SK-N-SH (cell line): ENCODE measurements at regions not wholly inside any gene's neighbourhood (a gene's known extent, or its start where the extent isn't known, plus 50 kb on each side); places are given as distances from the start of the nearest gene placed in this dataset.

ENCODE experiments used
- CTCF ChIA-PET: fragments of 300-600, 350-600 bp; formaldehyde crosslinking; extraction: SDS; loops from one replicate; lab custom pipeline; 2021; lab: Yijun Ruan, JAX
- POLR2A ChIA-PET: fragments of 350-600 bp; sonication (Branson Sonifier 250); formaldehyde crosslinking; extraction: SDS; loops from one replicate; lab custom pipeline; 2020; ENCODE audit warnings: antibody characterized with exemption, inconsistent platforms; lab: Yijun Ruan, JAX
- DNase-seq: peaks from one replicate; pipeline ENCODE4 v3.0.0; 2012
- H2AFZ ChIP-seq: fragments of 200-600 bp; sonication (generic); 2 replicates; pipeline ENCODE4 v1.8.1; 2016; ENCODE audit warnings: antibody characterized with exemption, mild to moderate bottlenecking, low read depth
- H3F3A ChIP-seq: fragments of 200-600 bp; sonication (generic); replicated peaks from 2 replicates; pipeline ENCODE3; 2016; ENCODE audit warnings: antibody characterized with exemption, mild to moderate bottlenecking; ENCODE audit not compliant: insufficient read depth
- H3K27ac ChIP-seq, 2 experiments: fragments of 200-500 bp in 1 of 2; fragments of 200-600 bp in 1 of 2; sonication (Bioruptor generic) in 1 of 2; sonication (generic), shearing (Covaris generic) in 1 of 2; 2 replicates each; pipeline versions ENCODE4 v1.5.1 to v1.6.1; 2014 to 2016; ENCODE audit warnings: low read depth in 2 of 2, inconsistent platforms in 1 of 2, low read length in 1 of 2, mild to moderate bottlenecking in 1 of 2, mixed read lengths in 1 of 2
- H3K27me3 ChIP-seq: fragments of 200-600 bp; sonication (generic), shearing (Covaris generic); 2 replicates; pipeline ENCODE4 v1.6.1; 2016; ENCODE audit warnings: mixed run types; ENCODE audit not compliant: insufficient read depth
- H3K36me3 ChIP-seq, 2 experiments: fragments of 200-500 bp in 1 of 2; fragments of 200-600 bp in 1 of 2; sonication (Bioruptor generic) in 1 of 2; sonication (generic) in 1 of 2; replicated peaks in 1 of 2; 2 replicates each; pipeline versions ENCODE3 to v1.5.1; 2014 to 2016; ENCODE audit warnings: low read length in 1 of 2, mild to moderate bottlenecking in 1 of 2; ENCODE audit not compliant: insufficient read depth in 2 of 2, control insufficient read depth in 1 of 2
- H3K4me1 ChIP-seq, 2 experiments: fragments of 200-500 bp in 1 of 2; fragments of 200-600 bp in 1 of 2; sonication (Bioruptor generic) in 1 of 2; sonication (generic), shearing (Covaris generic) in 1 of 2; 2 replicates each; pipeline versions ENCODE4 v1.5.1 to v1.6.1; 2014 to 2016; ENCODE audit warnings: low read depth in 1 of 2, low read length in 1 of 2, mixed run types in 1 of 2; ENCODE audit not compliant: insufficient read depth in 2 of 2, control insufficient read depth in 1 of 2
- H3K4me2 ChIP-seq: fragments of 200-600 bp; sonication (generic), shearing (Covaris generic); 2 replicates; pipeline ENCODE4 v1.6.1; 2017; ENCODE audit warnings: mixed run types
- H3K4me3 ChIP-seq, 2 experiments: fragments of 200-500 bp in 1 of 2; fragments of 200-600 bp in 1 of 2; sonication (Bioruptor generic) in 1 of 2; sonication (generic), shearing (Covaris generic) in 1 of 2; 2 replicates each; pipeline versions ENCODE4 v1.5.1 to v1.8.1; 2014 to 2016; ENCODE audit warnings: low read depth in 2 of 2, inconsistent platforms in 1 of 2, low read length in 1 of 2, mild to moderate bottlenecking in 1 of 2, mixed read lengths in 1 of 2, moderate library complexity in 1 of 2
- H3K79me2 ChIP-seq: fragments of 200-600 bp; sonication (generic); 2 replicates; pipeline ENCODE4 v1.8.1; 2017; ENCODE audit warnings: mild to moderate bottlenecking; ENCODE audit not compliant: insufficient read depth
- H3K9ac ChIP-seq: fragments of 200-600 bp; sonication (generic); 2 replicates; pipeline ENCODE4 v1.6.1; 2017; ENCODE audit warnings: mixed run types
- H3K9me2 ChIP-seq: fragments of 200-600 bp; sonication (generic); 2 replicates; pipeline ENCODE4 v1.6.1; 2017; ENCODE audit warnings: mixed run types
- H3K9me3 ChIP-seq: fragments of 200-600 bp; sonication (generic); 2 replicates; pipeline ENCODE4 v1.6.1; 2017; ENCODE audit warnings: mixed run types, mild to moderate bottlenecking, moderate library complexity
- H4K20me1 ChIP-seq: fragments of 200-600 bp; sonication (generic); 2 replicates; pipeline ENCODE4 v1.6.1; 2017; ENCODE audit warnings: mild to moderate bottlenecking, mixed run types; ENCODE audit not compliant: insufficient read depth
- CHD2 ChIP-seq: fragments of 150-350 bp; IDR thresholded peaks from 2 replicates; pipeline ENCODE4 v1.6.1; 2018; ENCODE audit warnings: low read length; ENCODE audit not compliant: partially characterized antibody
- EP300 ChIP-seq, 2 experiments: IDR thresholded peaks; 2 replicates each; pipeline versions ENCODE4 v1.4.0 to v1.6.1; 2012; ENCODE audit warnings: borderline replicate concordance in 1 of 2, low read depth in 1 of 2, low read length in 1 of 2
- FOSL2 ChIP-seq: IDR thresholded peaks from 2 replicates; pipeline ENCODE4 v1.4.0; 2012; ENCODE audit warnings: low read depth, mild to moderate bottlenecking, moderate library complexity, borderline replicate concordance
- GABPA ChIP-seq: IDR thresholded peaks from 2 replicates; pipeline ENCODE4 v1.4.0; 2012; ENCODE audit warnings: low read depth, mild to moderate bottlenecking
- GATA2 ChIP-seq: sonication (generic); formaldehyde crosslinking; IDR thresholded peaks from 2 replicates; pipeline ENCODE4 v1.5.0; 2020; ENCODE audit warnings: mild to moderate bottlenecking, missing genetic modification reagents
- JUND ChIP-seq: IDR thresholded peaks from 2 replicates; pipeline ENCODE4 v1.4.0; 2012
- MEF2A ChIP-seq: IDR thresholded peaks from 2 replicates; pipeline ENCODE4 v1.4.0; 2012; ENCODE audit warnings: low read depth, borderline replicate concordance
- POLR2AphosphoS5 ChIP-seq: IDR thresholded peaks from 2 replicates; pipeline ENCODE4 v1.6.1; 2012; ENCODE audit warnings: low read depth, low read length
- RAD21 ChIP-seq: IDR thresholded peaks from 2 replicates; pipeline ENCODE4 v1.6.1; 2012; ENCODE audit warnings: mild to moderate bottlenecking, low read length
- RFX5 ChIP-seq: IDR thresholded peaks from 2 replicates; pipeline ENCODE4 v1.6.1; 2012; ENCODE audit warnings: mild to moderate bottlenecking, improper control_type of control experiment, low read length
- SIN3A ChIP-seq: IDR thresholded peaks from 2 replicates; pipeline ENCODE4 v1.6.1; 2012; ENCODE audit warnings: low read depth, mild to moderate bottlenecking, low read length, moderate library complexity, borderline replicate concordance
- TAF1 ChIP-seq: IDR thresholded peaks from 2 replicates; pipeline ENCODE4 v1.6.1; 2012; ENCODE audit warnings: low read depth, mild to moderate bottlenecking, low read length, moderate library complexity, borderline replicate concordance
- TCF12 ChIP-seq: IDR thresholded peaks from 2 replicates; pipeline ENCODE4 v1.4.0; 2012
- YY1 ChIP-seq: IDR thresholded peaks from 2 replicates; pipeline ENCODE4 v1.4.0; 2012; ENCODE audit warnings: low read depth, mild to moderate bottlenecking
- WGBS: methylation state at CpG from one replicate; pipeline ENCODE4 v1.1.6; 2017; ENCODE audit warnings: low lambda C conversion rate; 5-methylcytosine and 5-hydroxymethylcytosine counted together
- TF ChIP-seq, protein P1 (sequence below): fragments of 150-350 bp; IDR thresholded peaks from 2 replicates; pipeline ENCODE4 v1.6.1; 2017; ENCODE audit warnings: antibody characterized with exemption, low read length, low read depth, borderline replicate concordance
- TF ChIP-seq, protein P2 (sequence below): fragments of 150-350 bp; IDR thresholded peaks from 2 replicates; pipeline ENCODE4 v1.6.1; 2016; ENCODE audit warnings: mild to moderate bottlenecking, low read depth, low read length
- TF ChIP-seq, protein P3 (sequence below): IDR thresholded peaks from 2 replicates; pipeline ENCODE4 v1.6.1; 2012; ENCODE audit warnings: mild to moderate bottlenecking, low read depth, low read length, moderate library complexity

DNA sequence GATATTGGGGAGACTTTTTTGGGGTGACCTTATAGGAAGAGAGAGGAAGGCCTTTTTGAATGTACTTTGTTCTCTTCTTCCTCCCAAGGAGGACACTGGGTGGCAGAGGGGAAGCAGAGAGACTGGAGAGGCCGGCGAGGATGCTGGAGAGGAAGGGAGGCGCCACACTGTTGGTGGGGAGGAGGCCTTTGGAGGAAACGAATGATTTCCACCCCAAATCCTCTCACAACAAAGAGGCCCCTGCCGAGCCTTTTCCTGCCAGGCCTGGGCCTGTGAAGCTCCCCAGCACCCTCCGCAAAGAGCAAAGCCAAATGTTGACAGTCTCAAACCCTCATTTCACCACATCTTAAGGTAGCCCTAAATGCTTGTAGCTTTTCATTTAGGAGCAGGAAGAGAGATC is 59.0 kb upstream of the UPP2 start:
- no peak overlapping the region for H3K9ac ChIP-seq
- ChIA-PET POLR2A (no interaction called here), CTCF (interaction anchor here (1.6 to 2.3 kb wide), 3 partner anchors 8 to 702 kb away, joined by 7 to 9 read pairs (median 8); no protein-coding TSS in a partner anchor)
- no peaks in the 10 kb centered on the region for H3K9me3 ChIP-seq
- no peaks in the 10 kb centered on the region for H3F3A ChIP-seq
- H3K4me1 ChIP-seq, result peaks cover 11 to 31% of the 10 kb centered on the region in 2 experiments; a peak in 3 of 4 replicates
- H3K9me2 ChIP-seq, result no peaks in the 10 kb centered on the region
- no peak for DNase-seq
- H4K20me1 ChIP-seq, result no peaks in the 10 kb centered on the region
- no peaks in the 10 kb centered on the region for H3K27me3 ChIP-seq
- WGBS, result 68% methylated on average over 6 of the region's 6 CpGs
- H2AFZ ChIP-seq, result no peak overlapping the region
- no peaks in the 10 kb centered on the region for H3K79me2 ChIP-seq
- TF ChIP-seq, protein P1, sequence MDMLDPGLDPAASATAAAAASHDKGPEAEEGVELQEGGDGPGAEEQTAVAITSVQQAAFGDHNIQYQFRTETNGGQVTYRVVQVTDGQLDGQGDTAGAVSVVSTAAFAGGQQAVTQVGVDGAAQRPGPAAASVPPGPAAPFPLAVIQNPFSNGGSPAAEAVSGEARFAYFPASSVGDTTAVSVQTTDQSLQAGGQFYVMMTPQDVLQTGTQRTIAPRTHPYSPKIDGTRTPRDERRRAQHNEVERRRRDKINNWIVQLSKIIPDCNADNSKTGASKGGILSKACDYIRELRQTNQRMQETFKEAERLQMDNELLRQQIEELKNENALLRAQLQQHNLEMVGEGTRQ, result no peak
- TF ChIP-seq RAD21, result no peak
- TF ChIP-seq POLR2AphosphoS5, result no peak
- no peak for TF ChIP-seq FOSL2
- no peak for TF ChIP-seq TCF12
- TF ChIP-seq EP300 (IDR thresholded peaks at IDR 0.05; ENCODE audit: borderline replicate concordance in 1 of 2, low read depth in 1 of 2, low read length in 1 of 2), result no peak
- no peak for TF ChIP-seq MEF2A
- no peak for TF ChIP-seq JUND
- TF ChIP-seq SIN3A, result no peak
- TF ChIP-seq TAF1, result no peak
- TF ChIP-seq, protein P2, sequence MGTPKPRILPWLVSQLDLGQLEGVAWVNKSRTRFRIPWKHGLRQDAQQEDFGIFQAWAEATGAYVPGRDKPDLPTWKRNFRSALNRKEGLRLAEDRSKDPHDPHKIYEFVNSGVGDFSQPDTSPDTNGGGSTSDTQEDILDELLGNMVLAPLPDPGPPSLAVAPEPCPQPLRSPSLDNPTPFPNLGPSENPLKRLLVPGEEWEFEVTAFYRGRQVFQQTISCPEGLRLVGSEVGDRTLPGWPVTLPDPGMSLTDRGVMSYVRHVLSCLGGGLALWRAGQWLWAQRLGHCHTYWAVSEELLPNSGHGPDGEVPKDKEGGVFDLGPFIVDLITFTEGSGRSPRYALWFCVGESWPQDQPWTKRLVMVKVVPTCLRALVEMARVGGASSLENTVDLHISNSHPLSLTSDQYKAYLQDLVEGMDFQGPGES, result no peak
- TF ChIP-seq RFX5, result no peak
- TF ChIP-seq GABPA, result no peak
- TF ChIP-seq, protein P3, sequence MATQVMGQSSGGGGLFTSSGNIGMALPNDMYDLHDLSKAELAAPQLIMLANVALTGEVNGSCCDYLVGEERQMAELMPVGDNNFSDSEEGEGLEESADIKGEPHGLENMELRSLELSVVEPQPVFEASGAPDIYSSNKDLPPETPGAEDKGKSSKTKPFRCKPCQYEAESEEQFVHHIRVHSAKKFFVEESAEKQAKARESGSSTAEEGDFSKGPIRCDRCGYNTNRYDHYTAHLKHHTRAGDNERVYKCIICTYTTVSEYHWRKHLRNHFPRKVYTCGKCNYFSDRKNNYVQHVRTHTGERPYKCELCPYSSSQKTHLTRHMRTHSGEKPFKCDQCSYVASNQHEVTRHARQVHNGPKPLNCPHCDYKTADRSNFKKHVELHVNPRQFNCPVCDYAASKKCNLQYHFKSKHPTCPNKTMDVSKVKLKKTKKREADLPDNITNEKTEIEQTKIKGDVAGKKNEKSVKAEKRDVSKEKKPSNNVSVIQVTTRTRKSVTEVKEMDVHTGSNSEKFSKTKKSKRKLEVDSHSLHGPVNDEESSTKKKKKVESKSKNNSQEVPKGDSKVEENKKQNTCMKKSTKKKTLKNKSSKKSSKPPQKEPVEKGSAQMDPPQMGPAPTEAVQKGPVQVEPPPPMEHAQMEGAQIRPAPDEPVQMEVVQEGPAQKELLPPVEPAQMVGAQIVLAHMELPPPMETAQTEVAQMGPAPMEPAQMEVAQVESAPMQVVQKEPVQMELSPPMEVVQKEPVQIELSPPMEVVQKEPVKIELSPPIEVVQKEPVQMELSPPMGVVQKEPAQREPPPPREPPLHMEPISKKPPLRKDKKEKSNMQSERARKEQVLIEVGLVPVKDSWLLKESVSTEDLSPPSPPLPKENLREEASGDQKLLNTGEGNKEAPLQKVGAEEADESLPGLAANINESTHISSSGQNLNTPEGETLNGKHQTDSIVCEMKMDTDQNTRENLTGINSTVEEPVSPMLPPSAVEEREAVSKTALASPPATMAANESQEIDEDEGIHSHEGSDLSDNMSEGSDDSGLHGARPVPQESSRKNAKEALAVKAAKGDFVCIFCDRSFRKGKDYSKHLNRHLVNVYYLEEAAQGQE, result no peak
- no peak for TF ChIP-seq GATA2 (CRISPR knock-in tag)
- TF ChIP-seq CHD2, result no peak
- TF ChIP-seq YY1, result no peak
- H3K36me3 ChIP-seq, result no peaks in the 10 kb centered on the region
- H3K4me3 ChIP-seq, result no peak overlapping the region
- H3K4me2 ChIP-seq, result no peak overlapping the region
- no peak overlapping the region for H3K27ac ChIP-seq
